Type B pancreatic cell (in vitro differentiated cells): ENCODE measurements at regions not wholly inside any gene's neighbourhood (a gene's known extent, or its start where the extent isn't known, plus 50 kb on each side); places are given as distances from the start of the nearest gene placed in this dataset.

Experiments
- DNase-seq: peaks from one replicate; pipeline ENCODE4 v3.0.0; 2021; ENCODE audit warnings: mixed read lengths; ENCODE audit not compliant: unreplicated experiment; ENCODE audit errors: extremely low spot score
- H3K27ac Mint-ChIP-seq: 2 replicates; pipeline ENCODE4 v1.8.0; 2021; ENCODE audit warnings: mild to moderate bottlenecking, mixed read lengths
- H3K27me3 Mint-ChIP-seq: 2 replicates; pipeline ENCODE4 v1.8.0; 2021; ENCODE audit warnings: mixed read lengths
- H3K36me3 Mint-ChIP-seq: 2 replicates; pipeline ENCODE4 v1.8.0; 2021; ENCODE audit warnings: mixed read lengths
- H3K4me1 Mint-ChIP-seq: one replicate; pipeline ENCODE4 v1.8.0; 2021; ENCODE audit warnings: mixed read lengths; ENCODE audit not compliant: unreplicated experiment
- H3K4me3 Mint-ChIP-seq: 2 replicates; pipeline ENCODE4 v1.8.0; 2021; ENCODE audit warnings: mild to moderate bottlenecking, mixed read lengths
- H3K9me3 Mint-ChIP-seq: 2 replicates; pipeline ENCODE4 v1.8.0; 2021; ENCODE audit warnings: mixed read lengths
- CTCF ChIP-seq: fragments of 200-600 bp; sonication (generic); conservative IDR thresholded peaks from 2 replicates; pipeline ENCODE4 v1.5.0; 2021; ENCODE audit warnings: antibody characterized with exemption, mild to moderate bottlenecking

- TF ChIP-seq CTCF: no peak
- DNase-seq: no peak
- Mint-ChIP-seq H3K27ac (no peak overlapping the region), H3K36me3 (no peaks in the 10 kb centered on the region), H3K4me1 (no peaks in the 10 kb centered on the region), H3K27me3 (no peaks in the 10 kb centered on the region), H3K4me3 (no peak overlapping the region), H3K9me3 (no peaks in the 10 kb centered on the region)
Observed at GRCh38 chr7:31398815-31399214, 58.3 kb upstream of the NEUROD6 start.

- no peaks in the 10 kb centered on the region for H3K9me3 Mint-ChIP-seq
- H3K4me3 Mint-ChIP-seq: no peak overlapping the region
- DNase-seq: no peak
Observed at GRCh38 chr7:31407178-31407676, 66.7 kb upstream of the NEUROD6 start.

GRCh38 chr7:31408140-31408729 lies 67.7 kb upstream of the NEUROD6 start:
- Mint-ChIP-seq H3K4me3 (no peak overlapping the region), H3K9me3 (no peaks in the 10 kb centered on the region), H3K27me3 (no peaks in the 10 kb centered on the region), H3K36me3 (no peaks in the 10 kb centered on the region), H3K27ac (peak overlapping the region; percentile 82), H3K4me1 (peaks cover 5% of the 10 kb centered on the region)
- TF ChIP-seq CTCF: no peak
- no peak for DNase-seq

More at GRCh38 chr7:31407178-31407676, 66.7 kb upstream of the NEUROD6 start:
- peaks cover 5% of the 10 kb centered on the region for H3K4me1 Mint-ChIP-seq
- no peak overlapping the region for H3K27ac Mint-ChIP-seq
- H3K27me3 Mint-ChIP-seq: no peaks in the 10 kb centered on the region
- H3K36me3 Mint-ChIP-seq: no peaks in the 10 kb centered on the region
- TF ChIP-seq CTCF: no peak

- no peak for DNase-seq
- Mint-ChIP-seq H3K27ac (no peak overlapping the region), H3K9me3 (no peaks in the 10 kb centered on the region), H3K4me1 (peaks cover 5% of the 10 kb centered on the region), H3K36me3 (no peaks in the 10 kb centered on the region), H3K4me3 (no peak overlapping the region), H3K27me3 (no peaks in the 10 kb centered on the region)
- TF ChIP-seq CTCF: no peak
Observed at GRCh38 chr7:31410265-31410664, 69.7 kb upstream of the NEUROD6 start.

- no peaks in the 10 kb centered on the region for H3K9me3 Mint-ChIP-seq
- no peak overlapping the region for H3K27ac Mint-ChIP-seq
- H3K36me3 Mint-ChIP-seq: no peaks in the 10 kb centered on the region
Observed at GRCh38 chr7:31411416-31411815, 70.9 kb upstream of the NEUROD6 start.

More at GRCh38 chr7:31411416-31411815, 70.9 kb upstream of the NEUROD6 start:
- H3K27me3 Mint-ChIP-seq: no peaks in the 10 kb centered on the region
- no peak for DNase-seq
- H3K4me1 Mint-ChIP-seq: peaks cover 5% of the 10 kb centered on the region
- TF ChIP-seq CTCF: no peak
- no peak overlapping the region for H3K4me3 Mint-ChIP-seq
